ACC112 (cell line): ENCODE measurements at regions not wholly inside any gene's neighbourhood (a gene's known extent, or its start where the extent isn't known, plus 50 kb on each side); places are given as distances from the start of the nearest gene placed in this dataset.
"Not testable (repeated sequence)": the region's sequence is repeated elsewhere in the genome, so short reads cannot be mapped to it uniquely, and the experiment has no call there.

Experiments used
- H2AFZ ChIP-seq: fragments of 200-600 bp; sonication (generic); one replicate; pipeline ENCODE4 v1.6.0; 2017; ENCODE audit warnings: antibody characterized with exemption, low read length; ENCODE audit not compliant: unreplicated experiment
- H3K27ac ChIP-seq: fragments of 200-600 bp; sonication (generic); 2 replicates; pipeline ENCODE4 v1.5.1; 2014; ENCODE audit warnings: low read depth, mild to moderate bottlenecking, antibody characterized with exemption, low read length, moderate library complexity
- H3K27me3 ChIP-seq: fragments of 200-600 bp; sonication (generic); 2 replicates; pipeline ENCODE4 v1.6.1; 2014; ENCODE audit warnings: mild to moderate bottlenecking, antibody characterized with exemption, low read length, moderate library complexity, mixed read lengths; ENCODE audit not compliant: insufficient read depth
- H3K36me3 ChIP-seq: fragments of 200-600 bp; sonication (generic); 2 replicates; pipeline ENCODE4 v1.6.1; 2016; ENCODE audit warnings: mild to moderate bottlenecking, antibody characterized with exemption, low read length, moderate library complexity, mixed read lengths; ENCODE audit not compliant: insufficient read depth
- H3K4me1 ChIP-seq: fragments of 200-600 bp; sonication (generic); one replicate; pipeline ENCODE4 v1.6.1; 2016; ENCODE audit warnings: low read length, mixed read lengths; ENCODE audit not compliant: insufficient read depth, unreplicated experiment, control insufficient read depth
- H3K4me3 ChIP-seq: fragments of 200-600 bp; sonication (generic); 2 replicates; pipeline ENCODE4 v1.5.1; 2014; ENCODE audit warnings: mild to moderate bottlenecking, low read depth, low read length
- H3K79me2 ChIP-seq: fragments of 200-600 bp; sonication (generic); one replicate; pipeline ENCODE4 v1.6.0; 2016; ENCODE audit warnings: low read length; ENCODE audit not compliant: control insufficient read depth, unreplicated experiment, insufficient read depth

- H3K4me1 ChIP-seq, result no peaks in the 10 kb centered on the region
- no peak overlapping the region for H3K27ac ChIP-seq
- H3K4me3 ChIP-seq, result no peak overlapping the region
- peaks cover 15% of the 10 kb centered on the region for H3K27me3 ChIP-seq
- H3K79me2 ChIP-seq, result no peaks in the 10 kb centered on the region
- no peak overlapping the region for H2AFZ ChIP-seq
- no peaks in the 10 kb centered on the region for H3K36me3 ChIP-seq
Measured at GRCh38 chr1:9466780-9467758, 72.2 kb upstream of the SLC25A33 start.

- H3K79me2 ChIP-seq, H3K4me3 ChIP-seq, H2AFZ ChIP-seq, H3K36me3 ChIP-seq, H3K27ac ChIP-seq, H3K4me1 ChIP-seq: not testable (repeated sequence)
- peaks cover 15% of the 10 kb centered on the region for H3K27me3 ChIP-seq
Measured at GRCh38 chr1:9469882-9470281, 69.4 kb upstream of the SLC25A33 start.

- Histone ChIP-seq H3K36me3 (no peaks in the 10 kb centered on the region), H2AFZ (no peak overlapping the region), H3K4me3 (no peak overlapping the region), H3K4me1 (peaks cover 5% of the 10 kb centered on the region), H3K27me3 (peaks cover 15% of the 10 kb centered on the region), H3K79me2 (no peaks in the 10 kb centered on the region), H3K27ac (no peak overlapping the region)
Measured at GRCh38 chr1:9471679-9472078, 67.6 kb upstream of the SLC25A33 start.

GRCh38 chr1:9472386-9473031, 66.8 kb upstream of the SLC25A33 start:
- Histone ChIP-seq H3K36me3 (no peaks in the 10 kb centered on the region), H3K27ac (no peak overlapping the region), H2AFZ (no peak overlapping the region), H3K79me2 (no peaks in the 10 kb centered on the region), H3K27me3 (peaks cover 11% of the 10 kb centered on the region), H3K4me1 (peaks cover 5% of the 10 kb centered on the region), H3K4me3 (no peak overlapping the region)

GRCh38 chr1:9473032-9473807, 66.0 kb upstream of the SLC25A33 start:
- peak overlapping the region; percentile 71 for H2AFZ ChIP-seq
- H3K27me3 ChIP-seq, result peaks cover 4% of the 10 kb centered on the region; the same call in 1 of the 2 replicates
- no peaks in the 10 kb centered on the region for H3K36me3 ChIP-seq
- no peak overlapping the region for H3K27ac ChIP-seq
- H3K4me3 ChIP-seq, result no peak overlapping the region
- peaks cover 5% of the 10 kb centered on the region for H3K4me1 ChIP-seq
- no peaks in the 10 kb centered on the region for H3K79me2 ChIP-seq

- H3K27me3 ChIP-seq, result 0 out of 2 replicates have a peak, but pooled peaks cover 3% of the 10 kb centered on the region
- no peaks in the 10 kb centered on the region for H3K36me3 ChIP-seq
- H3K27ac ChIP-seq, result no peak overlapping the region
- H2AFZ ChIP-seq, result no peak overlapping the region
- no peak overlapping the region for H3K4me3 ChIP-seq
- no peaks in the 10 kb centered on the region for H3K79me2 ChIP-seq
- peaks cover 5% of the 10 kb centered on the region for H3K4me1 ChIP-seq
Measured at GRCh38 chr1:9475061-9475627, 64.1 kb upstream of the SLC25A33 start.

- H3K36me3 ChIP-seq, result no peaks in the 10 kb centered on the region
- H2AFZ ChIP-seq, result no peak overlapping the region
- no peak overlapping the region for H3K27ac ChIP-seq
- H3K79me2 ChIP-seq, result no peaks in the 10 kb centered on the region
- no peak overlapping the region for H3K4me3 ChIP-seq
- 0 out of 2 replicates have a peak, but pooled peaks cover 2% of the 10 kb centered on the region for H3K27me3 ChIP-seq
- peaks cover 5% of the 10 kb centered on the region for H3K4me1 ChIP-seq
Measured at GRCh38 chr1:9476790-9477463, 62.3 kb upstream of the SLC25A33 start.

- H3K4me3 ChIP-seq, result no peak overlapping the region
- peaks cover 4% of the 10 kb centered on the region for H3K4me1 ChIP-seq
- no peaks in the 10 kb centered on the region for H3K36me3 ChIP-seq
- H3K79me2 ChIP-seq, result no peaks in the 10 kb centered on the region
- no peaks in the 10 kb centered on the region for H3K27me3 ChIP-seq
- no peak overlapping the region for H2AFZ ChIP-seq
- no peak overlapping the region for H3K27ac ChIP-seq
Measured at GRCh38 chr1:9477535-9477934, 61.7 kb upstream of the SLC25A33 start.

GRCh38 chr1:9478021-9478420, 61.2 kb upstream of the SLC25A33 start:
- H2AFZ ChIP-seq, result no peak overlapping the region

GRCh38 chr1:9481048-9481447, 58.2 kb upstream of the SLC25A33 start:
- no peaks in the 10 kb centered on the region for H3K79me2 ChIP-seq
- no peak overlapping the region for H3K27ac ChIP-seq
- no peaks in the 10 kb centered on the region for H3K4me1 ChIP-seq
- no peaks in the 10 kb centered on the region for H3K36me3 ChIP-seq
- no peaks in the 10 kb centered on the region for H3K27me3 ChIP-seq
- no peak overlapping the region for H3K4me3 ChIP-seq
- no peak overlapping the region for H2AFZ ChIP-seq

More at GRCh38 chr1:9478021-9478420, 61.2 kb upstream of the SLC25A33 start:
- no peaks in the 10 kb centered on the region for H3K4me1 ChIP-seq
- no peaks in the 10 kb centered on the region for H3K36me3 ChIP-seq
- no peak overlapping the region for H3K4me3 ChIP-seq
- no peaks in the 10 kb centered on the region for H3K27me3 ChIP-seq
- H3K27ac ChIP-seq, result no peak overlapping the region
- no peaks in the 10 kb centered on the region for H3K79me2 ChIP-seq
